Common myeloid progenitor, CD34-positive (primary cell): ENCODE measurements at regions not wholly inside any gene's neighbourhood (a gene's known extent, or its start where the extent isn't known, plus 50 kb on each side); places are given as distances from the start of the nearest gene placed in this dataset.

Experiments used
- CTCF ChIA-PET: fragments of 350-600 bp; sonication (Branson Sonifier 250); formaldehyde crosslinking; loops from one replicate; lab custom pipeline; 2021; ENCODE audit warnings: antibody characterized with exemption; lab: Charles Lee
- POLR2A ChIA-PET: fragments of 350-600 bp; sonication (Branson Sonifier 250); formaldehyde crosslinking; loops from one replicate; lab custom pipeline; 2021; ENCODE audit warnings: antibody characterized with exemption; lab: Charles Lee
- DNase-seq, 3 donors: peaks; one replicate each; pipeline versions ENCODE4 v3.0.0 to v3.0.0-alpha.2; 2013
- H3K27ac ChIP-seq, 2 experiments: 1 replicate in 1 of 2; 2 replicates in 1 of 2; pipeline ENCODE4 v1.7.0; 2013; ENCODE audit warnings: inconsistent platforms in 2 of 2, low read length in 2 of 2, mild to moderate bottlenecking in 2 of 2, low read depth in 1 of 2, moderate library complexity in 1 of 2; ENCODE audit not compliant: severe bottlenecking in 2 of 2, insufficient read depth in 1 of 2, poor library complexity in 1 of 2
- H3K27me3 ChIP-seq, 5 experiments: replicated peaks in 2 of 5; 1 replicate in 3 of 5; 2 replicates in 2 of 5; pipeline versions ENCODE4 v1.6.1 to v1.7.0; 2013; ENCODE audit warnings: low read length in 4 of 5, mild to moderate bottlenecking in 2 of 5, moderate library complexity in 2 of 5, inconsistent platforms in 1 of 5; ENCODE audit not compliant: insufficient read depth in 5 of 5, control insufficient read depth in 4 of 5
- H3K36me3 ChIP-seq, 4 experiments: 1 replicate in 2 of 4; 2 replicates in 2 of 4; pipeline versions ENCODE4 v1.6.1 to v1.7.0; 2013; ENCODE audit warnings: low read length in 3 of 4, control low read depth in 1 of 4, mild to moderate bottlenecking in 1 of 4; ENCODE audit not compliant: control insufficient read depth in 4 of 4, insufficient read depth in 4 of 4
- H3K4me1 ChIP-seq, 4 experiments: 1 replicate in 3 of 4; 2 replicates in 1 of 4; pipeline versions ENCODE4 v1.6.1 to v1.7.1; 2013; ENCODE audit warnings: low read length in 3 of 4, mild to moderate bottlenecking in 3 of 4, control low read depth in 1 of 4, inconsistent platforms in 1 of 4, moderate library complexity in 1 of 4; ENCODE audit not compliant: control insufficient read depth in 4 of 4, insufficient read depth in 4 of 4; ENCODE audit errors: control extremely low read depth in 1 of 4
- H3K4me3 ChIP-seq, 7 experiments: 1 replicate in 4 of 7; 2 replicates in 3 of 7; pipeline versions ENCODE4 v1.5.1 to v1.7.0; 2013; ENCODE audit warnings: mild to moderate bottlenecking in 7 of 7, low read length in 6 of 7, moderate library complexity in 6 of 7, inconsistent platforms in 2 of 7, low read depth in 2 of 7, control low read depth in 1 of 7; ENCODE audit not compliant: insufficient read depth in 4 of 7, control insufficient read depth in 1 of 7; ENCODE audit errors: extremely low read depth in 1 of 7
- H3K9me3 ChIP-seq, 5 experiments: 1 replicate in 4 of 5; 2 replicates in 1 of 5; pipeline versions ENCODE4 v1.6.1 to v1.7.1; 2013; ENCODE audit warnings: low read length in 4 of 5, mild to moderate bottlenecking in 2 of 5, inconsistent platforms in 1 of 5, low read depth in 1 of 5, moderate library complexity in 1 of 5; ENCODE audit not compliant: control insufficient read depth in 4 of 5, insufficient read depth in 2 of 5; ENCODE audit errors: control extremely low read depth in 1 of 5
- WGBS: methylation state at CpG from one replicate; pipeline ENCODE4 v1.1.5; 2013; ENCODE audit not compliant: insufficient coverage; 5-methylcytosine and 5-hydroxymethylcytosine counted together

DNA sequence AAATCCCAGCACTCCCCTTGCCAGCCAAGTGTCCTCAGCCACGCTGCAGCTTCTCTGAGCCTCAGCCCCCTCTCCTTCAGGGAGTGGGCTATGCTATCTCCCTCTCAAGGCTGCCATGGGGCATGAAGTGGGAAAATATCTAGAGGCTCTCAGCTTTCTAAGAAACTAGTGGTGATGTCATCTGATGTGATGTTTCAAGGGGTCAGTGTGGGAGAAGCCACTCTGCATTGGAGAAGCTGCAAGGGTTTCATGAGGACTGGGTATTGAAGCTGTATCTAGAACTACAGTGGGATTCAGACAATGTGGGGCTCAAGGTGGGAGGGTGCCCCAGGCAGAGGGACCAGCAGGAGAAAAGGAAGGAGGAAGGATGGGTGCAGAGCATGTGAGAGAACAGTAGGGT lies 210.2 kb downstream of the TLE3 start:
- Histone ChIP-seq H3K27ac (no peak overlapping the region), H3K9me3 (peaks cover 0 to 3% (median 0%) of the 10 kb centered on the region in 5 experiments), H3K4me3 (no peak overlapping the region), H3K4me1 (peaks cover 0 to 1% (median 0%) of the 10 kb centered on the region in 4 experiments), H3K27me3 (peaks cover 0 to 2% (median 0%) of the 10 kb centered on the region in 5 experiments), H3K36me3 (no peaks in the 10 kb centered on the region)
- CTCF ChIA-PET = interaction anchor here (0.8 to 1.6 kb wide), 2 partner anchors 12 to 116 kb away, joined by 3 to 4 read pairs; no protein-coding TSS in a partner anchor
- WGBS = no CpG with 5 or more reads among the region's 1 CpG
- DNase-seq = no peak
- POLR2A ChIA-PET = no interaction called here

DNA sequence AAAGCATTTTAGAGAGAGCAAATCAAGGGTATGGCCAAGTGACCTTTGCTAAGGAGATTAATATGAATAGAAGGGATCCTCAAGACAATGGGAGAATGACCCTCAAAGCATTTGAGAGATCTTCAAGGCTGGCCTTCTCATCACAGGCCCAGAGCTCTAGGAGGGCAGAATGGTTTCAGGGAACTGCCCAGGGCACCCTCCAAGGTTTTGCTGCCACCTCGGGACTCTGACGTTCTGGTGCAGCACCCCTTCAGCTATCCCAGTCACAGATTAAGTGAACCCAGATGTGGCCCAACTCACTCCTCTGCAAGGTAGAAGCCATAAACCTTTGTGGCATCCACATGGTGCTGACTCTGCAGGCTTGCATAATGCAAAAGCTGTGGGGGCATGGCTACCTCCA lies 209.3 kb downstream of the TLE3 start:
- H3K9me3 ChIP-seq = peaks cover 0 to 3% (median 0%) of the 10 kb centered on the region in 5 experiments
- no peak overlapping the region for H3K27ac ChIP-seq
- POLR2A ChIA-PET = no interaction called here
- peaks cover 0 to 1% (median 0%) of the 10 kb centered on the region in 4 experiments for H3K4me1 ChIP-seq
- no peak for DNase-seq
- H3K36me3 ChIP-seq = no peaks in the 10 kb centered on the region
- no peak overlapping the region for H3K4me3 ChIP-seq
- 50% methylated on average over 2 of the region's 2 CpGs for WGBS
- CTCF ChIA-PET = interaction anchor here (1.0 to 1.6 kb wide), 3 partner anchors 8 to 28 kb away, joined by 3 read pairs; no protein-coding TSS in a partner anchor
- H3K27me3 ChIP-seq = peaks cover 0 to 2% (median 0%) of the 10 kb centered on the region in 5 experiments

DNA sequence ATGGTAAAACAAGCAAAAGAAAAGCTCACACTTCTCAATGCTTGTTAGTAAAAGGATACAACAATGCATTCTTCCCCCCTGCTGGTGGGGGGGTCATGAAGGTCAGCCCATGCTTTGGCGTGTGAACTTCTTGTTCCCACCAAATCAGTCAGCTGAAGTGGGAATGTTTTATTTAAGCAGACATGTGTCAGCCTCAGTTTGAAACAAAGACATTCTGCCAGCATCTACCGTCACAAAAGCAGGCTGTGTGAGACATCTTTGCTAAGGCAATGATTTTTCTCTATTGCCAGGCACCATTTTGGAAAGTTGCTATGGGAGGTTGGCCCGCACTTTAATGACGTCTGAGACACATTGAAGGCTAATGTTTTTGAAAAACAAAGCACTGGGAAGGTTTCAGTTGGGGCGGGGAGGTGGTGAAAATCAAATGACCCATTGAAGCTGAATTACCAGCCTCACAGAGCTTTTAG lies 206.6 kb downstream of the TLE3 start:
- DNase-seq = no peak
- Histone ChIP-seq H3K27ac (no peak overlapping the region), H3K36me3 (no peaks in the 10 kb centered on the region), H3K4me3 (no peak overlapping the region), H3K27me3 (no peaks in the 10 kb centered on the region), H3K9me3 (peaks cover 0 to 3% (median 0%) of the 10 kb centered on the region in 5 experiments), H3K4me1 (peaks cover 0 to 1% (median 0%) of the 10 kb centered on the region in 4 experiments)
- POLR2A ChIA-PET = no interaction called here
- CTCF ChIA-PET = interaction anchor here (1.4 kb wide), 1 partner anchor 13 kb away, joined by 3 read pairs; no protein-coding TSS in a partner anchor
- WGBS = 100% methylated on average over 5 of the region's 5 CpGs

DNA sequence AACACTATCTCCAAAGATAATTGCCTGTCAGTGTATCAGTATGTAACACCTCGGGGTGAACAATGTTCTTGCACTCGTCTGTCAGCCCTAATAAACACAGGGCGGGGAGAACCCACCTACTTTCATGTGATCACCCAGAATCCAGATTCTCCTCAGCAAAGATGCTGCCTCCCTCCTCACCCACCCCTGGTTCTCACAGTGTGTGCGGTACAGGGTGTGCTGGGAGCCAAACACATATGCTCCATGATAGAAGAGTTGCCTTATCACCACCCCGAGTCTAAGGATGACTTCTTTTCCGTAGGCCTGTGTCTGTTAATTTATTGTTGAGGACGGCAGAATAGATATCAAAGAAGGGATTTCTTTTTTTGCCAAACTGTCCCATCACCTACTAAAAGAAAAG lies 206.1 kb downstream of the TLE3 start:
- H3K36me3 ChIP-seq = no peaks in the 10 kb centered on the region
- H3K4me3 ChIP-seq = no peak overlapping the region
- H3K27ac ChIP-seq = no peak overlapping the region
- no peaks in the 10 kb centered on the region for H3K27me3 ChIP-seq
- WGBS = 100% methylated on average over 2 of the region's 7 CpGs
- POLR2A ChIA-PET = no interaction called here
- H3K4me1 ChIP-seq = peaks cover 0 to 1% (median 0%) of the 10 kb centered on the region in 4 experiments
- no peak for DNase-seq
- H3K9me3 ChIP-seq = peaks cover 0 to 3% (median 0%) of the 10 kb centered on the region in 5 experiments
- CTCF ChIA-PET = interaction anchor here (1.4 kb wide), 1 partner anchor 12 kb away, joined by 3 read pairs; no protein-coding TSS in a partner anchor

DNA sequence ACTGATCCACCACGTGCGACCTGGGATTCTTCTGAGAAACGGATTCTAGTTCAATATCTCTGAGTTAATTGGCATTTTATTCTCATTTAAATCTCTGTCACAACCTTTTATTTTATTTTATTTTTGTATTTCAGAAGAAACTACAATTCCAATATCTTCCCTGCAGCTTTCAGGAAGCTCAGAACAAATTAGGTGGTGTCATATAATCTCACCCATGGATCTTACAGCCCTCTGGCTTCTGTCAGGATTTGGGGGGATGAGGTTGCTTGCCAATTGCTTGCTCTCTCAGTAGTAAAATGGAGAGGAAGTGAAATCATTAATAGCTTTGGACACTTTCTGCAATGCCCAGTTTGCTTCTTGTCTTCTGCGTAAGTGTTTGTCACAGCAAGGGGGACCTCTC lies 205.4 kb downstream of the TLE3 start:
- no peak for DNase-seq
- CTCF ChIA-PET = no interaction called here

DNA sequence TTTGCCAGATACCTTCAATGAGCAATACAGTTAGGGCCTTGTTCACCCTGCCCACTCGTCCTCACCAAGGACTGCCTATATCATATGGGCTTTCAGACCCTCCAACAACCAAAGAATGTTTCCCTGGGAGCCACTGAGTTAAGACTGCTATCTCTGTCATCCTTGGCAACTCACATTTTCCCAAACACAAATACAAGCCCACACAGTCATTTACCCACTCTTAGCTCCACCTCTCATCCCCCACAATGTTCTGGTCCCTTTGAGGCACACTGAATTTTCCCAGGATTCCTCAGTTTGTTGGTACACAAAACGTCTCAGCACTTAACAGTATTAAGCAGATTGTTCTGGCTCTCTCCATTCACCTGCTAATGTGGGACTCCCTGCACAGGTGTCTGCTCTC lies 204.6 kb downstream of the TLE3 start:
- H3K4me1 ChIP-seq = no peaks in the 10 kb centered on the region
- no peaks in the 10 kb centered on the region for H3K36me3 ChIP-seq
- H3K9me3 ChIP-seq = peaks cover 0 to 3% (median 0%) of the 10 kb centered on the region in 5 experiments
- no peaks in the 10 kb centered on the region for H3K27me3 ChIP-seq
- no peak overlapping the region for H3K27ac ChIP-seq
- no peak for DNase-seq
- WGBS = 100% methylated on average over 2 of the region's 2 CpGs
- POLR2A ChIA-PET = no interaction called here
- CTCF ChIA-PET = no interaction called here
- no peak overlapping the region for H3K4me3 ChIP-seq

More for the DNA sequence above, 205.4 kb downstream of the TLE3 start:
- POLR2A ChIA-PET = no interaction called here
- Histone ChIP-seq H3K27ac (no peak overlapping the region), H3K9me3 (peaks cover 0 to 3% (median 0%) of the 10 kb centered on the region in 5 experiments), H3K4me1 (no peaks in the 10 kb centered on the region), H3K36me3 (no peaks in the 10 kb centered on the region), H3K27me3 (no peaks in the 10 kb centered on the region), H3K4me3 (no peak overlapping the region)
- WGBS = no CpG with 5 or more reads among the region's 4 CpGs

DNA sequence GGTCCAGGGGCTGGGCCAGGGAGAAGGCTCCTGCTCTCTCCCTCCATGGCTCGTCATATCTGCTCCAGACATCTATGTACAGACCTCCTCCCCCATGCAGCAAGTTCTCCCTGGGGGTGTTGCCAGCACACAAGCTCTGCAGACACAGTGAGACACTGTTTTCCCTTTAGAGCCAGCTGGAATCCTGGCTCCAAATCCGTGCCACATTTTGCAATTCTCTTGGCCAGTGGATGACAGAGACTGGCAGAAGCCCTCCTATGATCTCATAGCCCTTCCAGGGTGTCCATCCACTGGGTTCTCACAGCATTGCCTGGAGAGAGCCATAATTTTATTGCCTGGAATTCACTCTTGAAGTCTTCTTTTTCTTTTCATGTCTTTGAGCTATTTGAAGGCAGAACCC lies 203.9 kb downstream of the TLE3 start:
- H3K4me1 ChIP-seq = no peaks in the 10 kb centered on the region
- 67% methylated on average over 1 of the region's 2 CpGs for WGBS
- H3K4me3 ChIP-seq = no peak overlapping the region
- H3K27ac ChIP-seq = no peak overlapping the region
- peaks cover 0 to 3% (median 0%) of the 10 kb centered on the region in 5 experiments for H3K9me3 ChIP-seq
- ChIA-PET POLR2A (no interaction called here), CTCF (no interaction called here)
- H3K27me3 ChIP-seq = no peaks in the 10 kb centered on the region
- no peak for DNase-seq
- H3K36me3 ChIP-seq = no peaks in the 10 kb centered on the region
